Uterus (tissue), 3 donors: ENCODE measurements at regions not wholly inside any gene's neighbourhood (a gene's known extent, or its start where the extent isn't known, plus 50 kb on each side); places are given as distances from the start of the nearest gene placed in this dataset.

Experiments
- DNase-seq, 2 donors: peaks; one replicate each; pipeline ENCODE4 v3.0.0-alpha.2; 2019 to 2020
- H3K27ac ChIP-seq, 2 donors: fragments of 200-600 bp; sonication (generic); 1 replicate in 1 of 2; 2 replicates in 1 of 2; pipeline ENCODE4 v1.5.1; 2016 to 2018
- H3K27me3 ChIP-seq, 2 donors: fragments of 200-600 bp; sonication (generic); one replicate each; pipeline ENCODE4 v1.5.1; 2018 to 2019; ENCODE audit warnings: control low read depth in 1 of 2
- H3K36me3 ChIP-seq, 2 donors: fragments of 200-600 bp; sonication (generic); one replicate each; pipeline ENCODE4 v1.5.1; 2019; ENCODE audit warnings: control low read depth in 1 of 2
- H3K4me1 ChIP-seq, 2 donors: fragments of 200-600 bp; sonication (generic); one replicate each; pipeline ENCODE4 v1.5.1; 2018 to 2019; ENCODE audit warnings: control low read depth in 1 of 2
- H3K4me3 ChIP-seq, 2 donors: fragments of 200-600 bp; sonication (generic); 1 replicate in 1 of 2; 2 replicates in 1 of 2; pipeline ENCODE4 v1.5.1; 2018 to 2019; ENCODE audit warnings: mild to moderate bottlenecking in 1 of 2
- H3K9me3 ChIP-seq, 2 donors: fragments of 200-600 bp; sonication (generic); one replicate each; pipeline ENCODE4 v1.5.1; 2019; ENCODE audit warnings: control low read depth in 1 of 2
- CTCF ChIP-seq, 4 experiments: fragments of 200-600 bp in 2 of 4; fragments of 450-650 bp in 2 of 4; sonication (generic) in 2 of 4; IDR thresholded peaks; one replicate each; pipeline ENCODE4 v1.5.1; 2016 to 2019; ENCODE audit warnings: antibody characterized with exemption in 4 of 4, mild to moderate bottlenecking in 2 of 4, moderate library complexity in 1 of 4
- POLR2A ChIP-seq, 2 donors: fragments of 450-650 bp; IDR thresholded peaks; one replicate each; pipeline ENCODE4 v1.6.1; 2016; ENCODE audit warnings: antibody characterized with exemption in 2 of 2, mild to moderate bottlenecking in 1 of 2, moderate library complexity in 1 of 2
- intact Hi-C: fragments of 100-400 bp; cut with DNase I; formaldehyde crosslinking; loops from one replicate; pipeline ENCODE4 v1.15.1; 2023; ENCODE audit warnings: low total_unique reads
- donor health status: DM: yes; HTN: yes; CAD: no.

DNA sequence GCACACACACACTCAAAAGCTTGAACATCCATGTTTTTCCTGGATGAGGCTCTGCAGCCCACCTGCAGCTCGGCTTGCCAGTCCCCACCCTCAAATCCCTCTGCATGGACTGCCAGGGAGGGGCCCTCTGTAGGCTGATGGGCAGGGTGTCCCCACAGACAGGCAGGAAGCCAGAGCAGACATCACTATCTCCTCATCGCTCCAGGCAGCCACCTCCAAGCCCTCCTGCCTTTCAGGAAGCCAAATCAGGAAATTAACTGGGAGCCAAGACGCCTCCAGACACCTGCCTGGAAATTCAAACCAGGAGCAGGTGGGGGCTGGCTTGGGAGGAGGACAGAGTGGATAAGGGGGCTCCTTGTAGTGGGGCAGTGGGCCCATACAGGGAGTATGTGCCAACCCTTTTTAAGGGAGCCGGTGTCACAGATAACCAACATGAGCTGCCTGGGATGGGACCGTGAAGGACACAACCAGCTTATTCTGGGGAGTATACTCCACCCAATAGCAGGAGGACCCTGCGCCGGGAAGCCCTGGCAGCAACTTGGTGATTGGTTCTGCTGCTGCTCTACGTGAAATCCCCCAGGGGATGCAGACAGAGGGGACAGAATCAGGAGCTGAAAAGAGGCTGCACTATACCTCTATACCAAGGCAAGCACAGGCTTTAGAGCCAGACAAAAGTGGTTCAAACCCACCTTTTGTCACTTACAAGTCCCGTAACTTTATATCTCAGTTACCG is 139.1 kb downstream of the CCT6B start:
- Histone ChIP-seq H3K9me3 (no peaks in the 10 kb centered on the region), H3K4me3 (no peak overlapping the region), H3K4me1 (no peaks in the 10 kb centered on the region), H3K27ac (no peak overlapping the region), H3K27me3 (no peaks in the 10 kb centered on the region), H3K36me3 (no peaks in the 10 kb centered on the region)
- intact Hi-C loops = no loop called here
- no peak for DNase-seq
- TF ChIP-seq CTCF (IDR thresholded peaks at IDR 0.05) (no peak), POLR2A (IDR thresholded peaks at IDR 0.05) (no peak)

DNA sequence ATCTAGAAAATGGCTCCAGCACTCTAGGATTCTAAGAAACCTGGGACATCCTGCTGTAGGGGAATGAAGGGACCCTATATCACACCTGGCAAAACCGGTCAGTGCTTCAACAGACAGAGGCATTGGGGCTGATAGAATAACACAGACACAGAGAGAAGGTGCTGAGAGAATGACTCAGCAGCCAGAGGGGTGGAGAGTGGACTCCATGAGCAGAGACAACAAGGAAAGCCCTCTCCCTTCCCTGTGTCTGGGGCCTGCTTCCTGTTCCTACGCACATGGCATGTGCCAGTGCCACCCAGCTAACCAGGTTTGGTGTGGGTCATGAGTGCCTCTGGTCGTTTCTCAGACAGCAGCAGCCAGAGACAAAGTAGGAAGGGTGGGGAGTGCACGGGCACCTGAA is 140.3 kb downstream of the CCT6B start:
- Histone ChIP-seq H3K9me3 (no peaks in the 10 kb centered on the region), H3K4me1 (no peaks in the 10 kb centered on the region), H3K4me3 (no peak overlapping the region), H3K27ac (no peak overlapping the region), H3K36me3 (no peaks in the 10 kb centered on the region), H3K27me3 (no peaks in the 10 kb centered on the region)
- no peak for DNase-seq
- intact Hi-C loops = no loop called here
- TF ChIP-seq POLR2A (IDR thresholded peaks at IDR 0.05) (no peak), CTCF (IDR thresholded peaks at IDR 0.05) (no peak)

DNA sequence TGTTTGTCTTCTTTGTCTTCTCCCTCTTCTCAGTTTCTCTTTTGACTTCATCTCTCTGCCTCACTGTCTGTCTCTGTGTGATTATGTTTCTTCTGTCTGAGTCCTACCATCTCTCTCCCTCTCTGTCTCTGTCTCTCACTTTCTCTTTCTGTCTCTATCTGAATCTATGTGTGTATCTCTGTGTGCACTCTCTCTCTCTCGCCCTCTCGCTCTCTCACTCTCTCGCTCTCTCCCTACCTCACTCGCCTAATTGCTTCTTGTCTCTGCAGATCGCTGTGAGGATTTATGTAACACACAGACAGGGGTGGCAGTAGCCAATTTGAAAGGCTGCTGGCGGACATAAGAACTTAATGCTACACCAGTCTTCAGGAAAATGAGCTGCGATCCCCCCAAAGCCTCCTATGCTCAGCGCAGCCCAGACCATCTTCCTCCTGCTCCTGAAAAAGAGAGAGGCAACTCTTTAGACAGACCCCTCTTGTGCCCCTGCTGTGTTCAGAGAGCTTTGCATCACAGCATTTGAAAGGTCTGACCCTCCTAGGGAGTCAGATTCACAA is 140.9 kb downstream of the CCT6B start:
- no peaks in the 10 kb centered on the region for H3K4me1 ChIP-seq
- intact Hi-C loops = no loop called here
- TF ChIP-seq CTCF (IDR thresholded peaks at IDR 0.05) (no peak), POLR2A (IDR thresholded peaks at IDR 0.05) (no peak)

GRCh38 chr17:34817252-34818035 is 143.8 kb downstream of the CCT6B start:
- no peak for DNase-seq
- Histone ChIP-seq H3K27ac (no peak overlapping the region), H3K9me3 (no peaks in the 10 kb centered on the region), H3K4me1 (no peaks in the 10 kb centered on the region), H3K4me3 (no peak overlapping the region), H3K27me3 (no peaks in the 10 kb centered on the region), H3K36me3 (no peaks in the 10 kb centered on the region)
- no peak for TF ChIP-seq POLR2A (IDR thresholded peaks at IDR 0.05)
- TF ChIP-seq CTCF (IDR thresholded peaks at IDR 0.05) = no peak
- intact Hi-C loops = no loop called here

More for the DNA sequence above, 140.9 kb downstream of the CCT6B start:
- no peaks in the 10 kb centered on the region for H3K36me3 ChIP-seq
- no peaks in the 10 kb centered on the region for H3K27me3 ChIP-seq
- DNase-seq = no peak
- no peak overlapping the region for H3K27ac ChIP-seq
- no peaks in the 10 kb centered on the region for H3K9me3 ChIP-seq
- no peak overlapping the region for H3K4me3 ChIP-seq

GRCh38 chr17:34816848-34817247 is 144.4 kb downstream of the CCT6B start:
- TF ChIP-seq CTCF (IDR thresholded peaks at IDR 0.05) = no peak
- no peak for TF ChIP-seq POLR2A (IDR thresholded peaks at IDR 0.05)
- no peaks in the 10 kb centered on the region for H3K9me3 ChIP-seq
- intact Hi-C loops = no loop called here

More at GRCh38 chr17:34816848-34817247, 144.4 kb downstream of the CCT6B start:
- Histone ChIP-seq H3K27ac (no peak overlapping the region), H3K36me3 (no peaks in the 10 kb centered on the region), H3K4me1 (no peaks in the 10 kb centered on the region), H3K4me3 (no peak overlapping the region), H3K27me3 (no peaks in the 10 kb centered on the region)
- no peak for DNase-seq
